PC-3 (cell line): ENCODE measurements at regions not wholly inside any gene's neighbourhood (a gene's known extent, or its start where the extent isn't known, plus 50 kb on each side); places are given as distances from the start of the nearest gene placed in this dataset.

Experiments
- ATAC-seq: fragments of 200-7000 bp; cut with Tn5 transposase; 2 replicates; pipeline ENCODE4 v1.9.1; 2020; ENCODE audit warnings: mild to moderate bottlenecking, moderate library complexity
- BruUV-seq: library from RNA; stranded (reverse); fragments of 400-500 nt; replicated peaks from 2 replicates; lab custom pipeline; 2021; lab: Mats Ljungman, UMichigan
- CTCF ChIA-PET: fragments of 300-600 bp; sonication (Branson Sonifier 250); formaldehyde crosslinking; loops from one replicate; lab custom pipeline; 2022; ENCODE audit warnings: antibody characterized with exemption; lab: Charles Lee
- POLR2A ChIA-PET: fragments of 300-600 bp; sonication (Branson Sonifier 250); formaldehyde crosslinking; loops from one replicate; lab custom pipeline; 2022; ENCODE audit warnings: antibody characterized with exemption; ENCODE audit not compliant: unreplicated experiment; lab: Charles Lee
- DNase-seq: peaks from one replicate; pipeline ENCODE4 v3.0.0-alpha.2; 2015
- H2AFZ ChIP-seq: fragments of 300-600 bp; sonication (generic); 2 replicates; pipeline ENCODE4 v1.6.0; 2016; ENCODE audit warnings: antibody characterized with exemption, low read length
- H3F3A ChIP-seq: fragments of 300-600 bp; sonication (generic); one replicate; pipeline ENCODE4 v1.6.0; 2017; ENCODE audit warnings: antibody characterized with exemption, low read length, control low read depth, mild to moderate bottlenecking; ENCODE audit not compliant: unreplicated experiment
- H3K27ac ChIP-seq: fragments of 300-600 bp; sonication (generic); 2 replicates; pipeline ENCODE4 v1.5.1; 2016; ENCODE audit warnings: mild to moderate bottlenecking, low read length
- H3K27me3 ChIP-seq: fragments of 300-600 bp; sonication (generic); 2 replicates; pipeline ENCODE4 v1.6.1; 2016; ENCODE audit warnings: low read length, mixed read lengths
- H3K36me3 ChIP-seq: fragments of 300-600 bp; sonication (generic); 2 replicates; pipeline ENCODE4 v1.6.1; 2016; ENCODE audit warnings: low read depth, mixed run types, low read length, mixed read lengths
- H3K4me1 ChIP-seq: fragments of 300-600 bp; sonication (generic); 2 replicates; pipeline ENCODE4 v1.5.1; 2016; ENCODE audit warnings: low read length; ENCODE audit not compliant: insufficient read depth
- H3K4me2 ChIP-seq: fragments of 300-600 bp; sonication (generic); 2 replicates; pipeline ENCODE4 v1.6.0; 2016; ENCODE audit warnings: low read length
- H3K4me3 ChIP-seq: fragments of 300-600 bp; sonication (generic); 2 replicates; pipeline ENCODE4 v1.5.1; 2016; ENCODE audit warnings: mild to moderate bottlenecking, low read length, mixed read lengths
- H3K79me2 ChIP-seq: fragments of 300-600 bp; sonication (generic); 2 replicates; pipeline ENCODE4 v1.6.1; 2017; ENCODE audit warnings: low read length, mixed read lengths
- H3K9ac ChIP-seq: fragments of 300-600 bp; sonication (generic); 2 replicates; pipeline ENCODE4 v1.6.0; 2016; ENCODE audit warnings: mild to moderate bottlenecking, low read length
- H3K9me2 ChIP-seq: fragments of 300-600 bp; sonication (generic); replicated peaks from 2 replicates; pipeline ENCODE4 v1.6.1; 2016; ENCODE audit warnings: mixed run types, low read length, mixed read lengths
- H3K9me3 ChIP-seq: fragments of 300-600 bp; sonication (generic); 2 replicates; pipeline ENCODE4 v1.6.1; 2016; ENCODE audit warnings: low read length, mixed read lengths
- H4K20me1 ChIP-seq: fragments of 300-600 bp; sonication (generic); 2 replicates; pipeline ENCODE4 v1.6.1; 2016; ENCODE audit warnings: low read length, mixed read lengths
- EZH2 ChIP-seq: fragments of 300-600 bp; sonication (generic); IDR thresholded peaks from one replicate; pipeline ENCODE4 v1.6.1; 2017; ENCODE audit warnings: antibody characterized with exemption, mild to moderate bottlenecking, low read length; ENCODE audit not compliant: unreplicated experiment
- EZH2phosphoT487 ChIP-seq: fragments of 300-600 bp; sonication (generic); IDR thresholded peaks from 2 replicates; pipeline ENCODE4 v1.6.1; 2018; ENCODE audit warnings: mild to moderate bottlenecking, antibody characterized with exemption, low read length, borderline replicate concordance
- intact Hi-C: fragments of 100-400 bp; cut with micrococcal nuclease; formaldehyde crosslinking; loops from 2 replicates; pipeline ENCODE4 v1.9.0; 2023
- TF ChIP-seq, protein P1 (sequence below): fragments of 300-600 bp; sonication (generic); conservative IDR thresholded peaks from 2 replicates; pipeline ENCODE4 v1.5.1; 2017; ENCODE audit warnings: antibody characterized with exemption, low read depth, mild to moderate bottlenecking, low read length

DNA sequence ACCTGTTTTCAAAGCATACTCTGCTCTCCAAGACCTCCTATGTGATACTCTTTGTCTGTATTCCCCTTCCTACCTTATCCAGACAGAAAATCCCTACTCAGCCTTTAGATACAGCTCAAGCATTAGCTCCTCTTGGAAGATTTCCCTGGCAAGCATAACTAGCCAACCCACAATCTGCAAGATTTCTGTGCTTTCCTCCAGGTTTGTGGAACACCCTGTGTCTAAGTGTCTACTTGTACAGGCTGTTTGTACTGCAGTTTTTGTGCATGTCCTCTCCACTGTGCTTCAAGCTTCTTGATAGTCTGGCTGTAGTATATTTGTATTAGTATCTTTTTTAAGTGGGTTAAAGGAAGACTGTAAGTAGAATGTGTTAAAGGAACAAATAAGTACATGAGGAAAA lies 203.7 kb downstream of the RFC3 start:
- Histone ChIP-seq H3K4me2 (no peak overlapping the region), H2AFZ (no peak overlapping the region), H3F3A (no peaks in the 10 kb centered on the region), H3K36me3 (0 out of 2 replicates have a peak, but pooled peaks cover 5% of the 10 kb centered on the region), H4K20me1 (no peaks in the 10 kb centered on the region), H3K9me3 (0 out of 2 replicates have a peak, but pooled peaks cover 10% of the 10 kb centered on the region), H3K4me1 (peaks cover 39% of the 10 kb centered on the region), H3K27me3 (no peaks in the 10 kb centered on the region), H3K9me2 (no peaks in the 10 kb centered on the region), H3K27ac (no peak overlapping the region), H3K9ac (no peak overlapping the region), H3K79me2 (no peaks in the 10 kb centered on the region), H3K4me3 (no peak overlapping the region)
- CTCF ChIA-PET, result no interaction called here
- no peak for ATAC-seq
- intact Hi-C loops, result no loop called here
- no peak for DNase-seq
- no TSS peak for BruUV-seq
- TF ChIP-seq, protein P1, sequence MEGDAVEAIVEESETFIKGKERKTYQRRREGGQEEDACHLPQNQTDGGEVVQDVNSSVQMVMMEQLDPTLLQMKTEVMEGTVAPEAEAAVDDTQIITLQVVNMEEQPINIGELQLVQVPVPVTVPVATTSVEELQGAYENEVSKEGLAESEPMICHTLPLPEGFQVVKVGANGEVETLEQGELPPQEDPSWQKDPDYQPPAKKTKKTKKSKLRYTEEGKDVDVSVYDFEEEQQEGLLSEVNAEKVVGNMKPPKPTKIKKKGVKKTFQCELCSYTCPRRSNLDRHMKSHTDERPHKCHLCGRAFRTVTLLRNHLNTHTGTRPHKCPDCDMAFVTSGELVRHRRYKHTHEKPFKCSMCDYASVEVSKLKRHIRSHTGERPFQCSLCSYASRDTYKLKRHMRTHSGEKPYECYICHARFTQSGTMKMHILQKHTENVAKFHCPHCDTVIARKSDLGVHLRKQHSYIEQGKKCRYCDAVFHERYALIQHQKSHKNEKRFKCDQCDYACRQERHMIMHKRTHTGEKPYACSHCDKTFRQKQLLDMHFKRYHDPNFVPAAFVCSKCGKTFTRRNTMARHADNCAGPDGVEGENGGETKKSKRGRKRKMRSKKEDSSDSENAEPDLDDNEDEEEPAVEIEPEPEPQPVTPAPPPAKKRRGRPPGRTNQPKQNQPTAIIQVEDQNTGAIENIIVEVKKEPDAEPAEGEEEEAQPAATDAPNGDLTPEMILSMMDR, result no peak
- TF ChIP-seq EZH2phosphoT487 (no peak), EZH2 (no peak)
- POLR2A ChIA-PET, result no interaction called here

DNA sequence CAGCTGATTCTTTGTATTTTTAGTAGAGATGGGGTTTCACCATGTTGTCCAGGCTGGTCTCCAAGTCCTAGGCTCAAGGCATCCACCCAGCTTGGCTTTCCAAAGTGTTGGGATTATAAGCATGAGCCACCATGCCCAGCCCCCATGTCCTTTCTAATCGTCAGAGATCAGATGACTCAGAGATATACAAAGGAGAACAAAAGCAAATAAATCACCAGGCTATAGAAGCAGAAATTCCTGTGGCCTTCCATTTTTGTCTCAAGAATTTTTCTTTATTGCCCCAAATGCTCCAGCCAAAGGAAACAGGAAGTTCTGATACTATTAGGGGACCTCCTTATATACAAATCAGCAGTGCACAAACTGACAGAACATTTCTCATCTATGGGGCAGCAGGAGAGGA lies 207.8 kb downstream of the RFC3 start:
- Histone ChIP-seq H3K4me1 (peaks cover 42% of the 10 kb centered on the region), H2AFZ (no peak overlapping the region), H3K27me3 (no peaks in the 10 kb centered on the region), H3K27ac (peak overlapping the region; percentile 62), H3K9me2 (no peaks in the 10 kb centered on the region), H3K4me2 (no peak overlapping the region; the same call in 1 of the 2 replicates), H3K9me3 (0 out of 2 replicates have a peak, but pooled peaks cover 10% of the 10 kb centered on the region), H3K4me3 (no peak overlapping the region), H3F3A (no peaks in the 10 kb centered on the region), H3K9ac (no peak overlapping the region), H3K79me2 (no peaks in the 10 kb centered on the region), H3K36me3 (0 out of 2 replicates have a peak, but pooled peaks cover 5% of the 10 kb centered on the region), H4K20me1 (no peaks in the 10 kb centered on the region)
- ATAC-seq (peak; percentile 72), DNase-seq (peak; percentile 76)
- no TSS peak for BruUV-seq
- POLR2A ChIA-PET, result interaction anchor here (0.7 kb wide), 1 partner anchor 11 kb away, joined by 4 read pairs; no protein-coding TSS in a partner anchor
- CTCF ChIA-PET, result no interaction called here
- TF ChIP-seq, protein P1, result no peak
- TF ChIP-seq EZH2phosphoT487 (no peak), EZH2 (no peak)
- intact Hi-C loops, result no loop called here

DNA sequence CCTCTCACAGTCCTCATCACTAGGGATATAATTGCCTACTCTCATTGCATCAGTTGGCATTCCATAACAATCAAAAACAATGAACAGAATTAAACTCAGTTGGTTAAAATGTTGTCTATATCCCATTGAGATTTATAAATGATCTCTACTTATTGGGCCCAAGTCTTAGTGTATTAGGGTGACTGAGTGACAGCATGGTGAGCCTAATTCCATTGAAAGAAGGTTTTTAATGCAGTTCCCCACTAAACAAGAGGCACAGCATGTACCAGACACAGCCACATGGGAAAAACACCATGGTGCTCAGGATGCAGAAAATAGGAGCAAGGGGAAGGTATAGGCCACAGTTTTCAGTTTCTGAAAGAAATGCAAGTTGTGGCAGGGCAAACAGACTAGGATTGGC lies 208.4 kb downstream of the RFC3 start:
- intact Hi-C loops, result no loop called here
- Histone ChIP-seq H3K27me3 (no peaks in the 10 kb centered on the region), H3K9me3 (0 out of 2 replicates have a peak, but pooled peaks cover 10% of the 10 kb centered on the region), H3K27ac (peak overlapping the region; percentile 62), H3F3A (no peaks in the 10 kb centered on the region), H4K20me1 (no peaks in the 10 kb centered on the region), H2AFZ (no peak overlapping the region), H3K4me1 (peaks cover 44% of the 10 kb centered on the region), H3K36me3 (0 out of 2 replicates have a peak, but pooled peaks cover 5% of the 10 kb centered on the region), H3K79me2 (no peaks in the 10 kb centered on the region), H3K4me2 (no peak overlapping the region), H3K9ac (no peak overlapping the region), H3K9me2 (no peaks in the 10 kb centered on the region), H3K4me3 (no peak overlapping the region)
- BruUV-seq, result no TSS peak
- no peak for DNase-seq
- ChIA-PET POLR2A (no interaction called here), CTCF (no interaction called here)
- ATAC-seq, result no peak
- TF ChIP-seq, protein P1, result no peak
- no peak for TF ChIP-seq EZH2phosphoT487
- no peak for TF ChIP-seq EZH2
